ENCODE measurements at regions not wholly inside any gene's neighbourhood (a gene's known extent, or its start where the extent isn't known, plus 50 kb on each side); places are given as distances from the start of the nearest gene placed in this dataset.

GRCh38 chr15:81471151-81471550 lies 97.1 kb upstream of the TMC3 start:
- no peak for DNase-seq

- DNase-seq, result no peak
Measured at GRCh38 chr15:81469154-81469553, 95.1 kb upstream of the TMC3 start.

GRCh38 chr15:81466741-81467140 lies 92.7 kb upstream of the TMC3 start:
- DNase-seq, result no peak

- no peak for DNase-seq
Measured at GRCh38 chr15:81454024-81454423, 80.0 kb upstream of the TMC3 start.

GRCh38 chr15:81450721-81451120 lies 76.7 kb upstream of the TMC3 start:
- DNase-seq, result no peak

- no peak for DNase-seq
Measured at GRCh38 chr15:81449836-81450474, 75.9 kb upstream of the TMC3 start.

- no peak for DNase-seq
Measured at GRCh38 chr15:81443040-81443820, 69.2 kb upstream of the TMC3 start.

GRCh38 chr15:81442454-81442853 lies 68.4 kb upstream of the TMC3 start:
- no peak for DNase-seq

- DNase-seq, result no peak
Measured at GRCh38 chr15:81434851-81435250, 60.8 kb upstream of the TMC3 start.

- DNase-seq, result no peak
Measured at GRCh38 chr15:81433462-81433861, 59.4 kb upstream of the TMC3 start.

- DNase-seq, result no peak
Measured at GRCh38 chr15:81432179-81432578, 58.2 kb upstream of the TMC3 start.

GRCh38 chr15:81427176-81427575 lies 53.2 kb upstream of the TMC3 start:
- DNase-seq, result no peak

GRCh38 chr15:81425905-81426304 lies 51.9 kb upstream of the TMC3 start:
- DNase-seq, result no peak

Measured in NCI-H146 (cell line).